A673 (cell line): ENCODE measurements at regions not wholly inside any gene's neighbourhood (a gene's known extent, or its start where the extent isn't known, plus 50 kb on each side); places are given as distances from the start of the nearest gene placed in this dataset.

Source experiments
- BruUV-seq: library from RNA; stranded (reverse); fragments of 400-500 nt; replicated peaks from 2 replicates; lab custom pipeline; 2021; lab: Mats Ljungman, UMichigan
- CTCF ChIA-PET: fragments of 300-600 bp; sonication (Branson Sonifier 250); formaldehyde crosslinking; loops from one replicate; lab custom pipeline; 2022; ENCODE audit warnings: antibody characterized with exemption; lab: Charles Lee
- POLR2A ChIA-PET: fragments of 300-600 bp; sonication (Branson Sonifier 250); formaldehyde crosslinking; loops from one replicate; lab custom pipeline; 2022; ENCODE audit warnings: antibody characterized with exemption; ENCODE audit not compliant: low non-redundant PET; lab: Charles Lee
- DNase-seq: peaks from one replicate; pipeline ENCODE4 v3.0.0-alpha.2; 2015; ENCODE audit warnings: low spot score
- H3K27ac ChIP-seq: fragments of 200-600 bp; sonication (generic); 2 replicates; pipeline ENCODE4 v1.5.1; 2016; ENCODE audit warnings: mixed run types, low read depth, mild to moderate bottlenecking, mixed read lengths, antibody characterized with exemption, low read length; ENCODE audit not compliant: poor library complexity, severe bottlenecking
- H3K27me3 ChIP-seq: fragments of 200-600 bp; sonication (generic); replicated peaks from 2 replicates; pipeline ENCODE4 v1.6.1; 2017; ENCODE audit warnings: mixed run types, low read depth, mild to moderate bottlenecking, mixed read lengths, antibody characterized with exemption, low read length; ENCODE audit not compliant: insufficient read depth, poor library complexity
- H3K36me3 ChIP-seq: fragments of 200-600 bp; sonication (generic); 2 replicates; pipeline ENCODE4 v1.6.1; 2016; ENCODE audit warnings: mixed run types, mild to moderate bottlenecking, mixed read lengths, antibody characterized with exemption, low read length; ENCODE audit not compliant: insufficient read depth, poor library complexity, severe bottlenecking
- H3K4me1 ChIP-seq: fragments of 200-600 bp; sonication (generic); 2 replicates; pipeline ENCODE4 v1.6.1; 2017; ENCODE audit warnings: mixed run types, mild to moderate bottlenecking, mixed read lengths, antibody characterized with exemption, low read length; ENCODE audit not compliant: insufficient read depth, poor library complexity, severe bottlenecking
- H3K4me3 ChIP-seq: fragments of 200-600 bp; sonication (generic); 2 replicates; pipeline ENCODE4 v1.5.1; 2016; ENCODE audit warnings: low read depth, mixed run types, mild to moderate bottlenecking, mixed read lengths, low read length; ENCODE audit not compliant: poor library complexity, severe bottlenecking
- H3K9me3 ChIP-seq: fragments of 200-600 bp; sonication (generic); 2 replicates; pipeline ENCODE4 v1.6.1; 2016; ENCODE audit warnings: mixed run types, low read depth, mild to moderate bottlenecking, mixed read lengths, antibody characterized with exemption, low read length; ENCODE audit not compliant: poor library complexity, severe bottlenecking
- CTCF ChIP-seq: fragments of 300-800, 200-600 bp; sonication (generic); conservative IDR thresholded peaks from 2 replicates; pipeline ENCODE4 v1.5.1; 2017; ENCODE audit warnings: low read depth, mild to moderate bottlenecking, antibody characterized with exemption, low read length, moderate library complexity, mixed read lengths
- EZH2 ChIP-seq: fragments of 200-600 bp; sonication (generic); IDR thresholded peaks from 2 replicates; pipeline ENCODE4 v1.6.1; 2017; ENCODE audit warnings: borderline replicate concordance, low read depth, mild to moderate bottlenecking, mixed read lengths, antibody characterized with exemption, low read length; ENCODE audit not compliant: poor library complexity, severe bottlenecking
- intact Hi-C: fragments of 100-400 bp; cut with micrococcal nuclease; formaldehyde crosslinking; loops from one replicate; pipeline ENCODE4 v1.10.0; 2022; ENCODE audit not compliant: unreplicated experiment

DNA sequence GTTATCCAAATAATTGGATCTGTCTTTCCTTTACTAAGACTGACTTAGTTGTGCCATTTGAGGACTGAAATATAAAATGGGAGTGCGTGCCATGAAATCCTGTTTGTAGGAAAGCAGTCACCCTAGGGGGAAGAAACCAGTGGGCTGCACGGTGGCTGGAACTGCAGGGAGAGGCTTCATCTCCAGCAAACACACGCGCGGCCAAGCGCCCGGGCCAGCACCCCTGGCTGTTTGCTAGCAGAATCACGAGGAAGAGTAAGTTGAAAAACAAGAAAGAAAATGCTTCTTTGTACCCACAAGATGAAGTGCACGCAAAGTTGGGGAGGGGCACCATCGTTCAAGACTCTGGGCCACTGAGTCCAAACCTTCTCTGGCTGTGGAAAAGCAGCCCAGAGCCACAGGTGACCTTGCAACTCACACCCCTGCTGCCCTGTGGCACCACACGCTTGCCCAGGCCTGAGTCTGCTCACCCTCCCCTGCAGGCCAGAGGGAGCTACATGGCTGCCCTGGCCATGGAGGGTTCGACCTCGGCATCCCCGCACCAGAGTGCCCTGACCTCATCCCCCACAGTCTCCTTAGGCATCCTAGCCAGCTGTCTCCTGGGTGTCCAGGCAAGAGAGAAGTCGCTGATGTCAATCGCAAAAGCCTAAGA lies 55.2 kb downstream of the IRX2 start:
- ChIA-PET POLR2A (no interaction called here), CTCF (no interaction called here)
- Histone ChIP-seq H3K36me3 (no peaks in the 10 kb centered on the region), H3K27me3 (no peaks in the 10 kb centered on the region), H3K4me1 (no peaks in the 10 kb centered on the region), H3K4me3 (no peak overlapping the region), H3K9me3 (peaks cover 55% of the 10 kb centered on the region), H3K27ac (no peak overlapping the region)
- no peak for DNase-seq
- TF ChIP-seq EZH2, result no peak
- TF ChIP-seq CTCF, result no peak
- intact Hi-C loops, result no loop called here
- no TSS peak for BruUV-seq

DNA sequence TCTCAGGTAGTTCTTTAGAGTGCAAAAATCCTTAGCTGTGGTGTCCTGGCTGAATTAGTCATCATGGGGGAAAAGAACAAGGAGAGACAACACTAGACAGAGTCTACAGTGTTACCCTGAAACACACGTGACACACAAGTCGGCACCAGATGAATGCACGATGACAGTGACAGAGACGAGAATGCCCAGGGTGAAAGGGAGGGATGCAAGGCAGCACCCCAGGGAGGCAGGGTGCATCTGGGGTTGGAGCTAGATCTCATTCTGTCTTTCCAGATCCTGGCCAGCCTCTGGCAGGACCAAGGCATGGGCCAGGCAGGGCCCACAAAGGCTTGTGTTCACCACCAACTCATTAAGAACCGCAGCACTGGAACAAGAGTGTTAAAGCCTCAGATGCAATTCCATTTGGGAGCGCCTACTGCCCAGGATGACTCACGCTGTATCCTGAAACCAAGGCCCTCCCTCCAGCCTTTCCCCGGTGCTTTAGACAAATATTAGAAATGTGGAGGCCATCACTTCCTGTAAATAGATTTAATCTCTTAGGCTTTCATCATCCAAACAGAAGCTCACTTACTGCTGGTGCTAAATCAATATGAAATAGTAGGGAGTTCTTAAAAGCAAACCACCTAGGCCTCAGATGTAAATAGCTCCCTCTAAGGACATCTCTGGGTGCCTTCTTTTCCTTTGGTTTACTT lies 56.1 kb downstream of the IRX2 start:
- Histone ChIP-seq H3K36me3 (no peaks in the 10 kb centered on the region), H3K4me3 (no peak overlapping the region), H3K27ac (no peak overlapping the region), H3K9me3 (peaks cover 58% of the 10 kb centered on the region), H3K4me1 (no peaks in the 10 kb centered on the region), H3K27me3 (no peaks in the 10 kb centered on the region)
- CTCF ChIA-PET, result no interaction called here
- DNase-seq, result no peak
- POLR2A ChIA-PET, result no interaction called here
- no TSS peak for BruUV-seq
- intact Hi-C loops, result no loop called here
- TF ChIP-seq EZH2, result no peak
- TF ChIP-seq CTCF, result no peak

GRCh38 chr5:2691530-2691929 lies 59.9 kb downstream of the IRX2 start:
- ChIA-PET POLR2A (no interaction called here), CTCF (no interaction called here)
- Histone ChIP-seq H3K4me1 (no peaks in the 10 kb centered on the region), H3K36me3 (no peaks in the 10 kb centered on the region), H3K27me3 (no peaks in the 10 kb centered on the region), H3K27ac (no peak overlapping the region), H3K4me3 (no peak overlapping the region), H3K9me3 (peaks cover 64% of the 10 kb centered on the region)
- intact Hi-C loops, result no loop called here
- BruUV-seq, result no TSS peak
- no peak for TF ChIP-seq EZH2
- no peak for DNase-seq
